Islet of Langerhans (tissue), 1 donor: ENCODE measurements at regions not wholly inside any gene's neighbourhood (a gene's known extent, or its start where the extent isn't known, plus 50 kb on each side); places are given as distances from the start of the nearest gene placed in this dataset.

Experiments
- FAIRE-seq: peaks from one replicate; lab custom pipeline; 2011; peaks lifted over from hg19 to GRCh38; lab: Jason Lieb, UNC

GRCh38 chr6:54440549-54440948 is 132.3 kb downstream of the TINAG start:
- FAIRE-seq = no peak

GRCh38 chr6:54441020-54441419 is 132.8 kb downstream of the TINAG start:
- FAIRE-seq = no peak

- FAIRE-seq = no peak
These were observed 133.5 kb downstream of the TINAG start for GRCh38 chr6:54441687-54442248.

GRCh38 chr6:54445207-54445606 is 137.0 kb downstream of the TINAG start:
- no peak for FAIRE-seq

GRCh38 chr6:54448617-54449016 is 140.4 kb downstream of the TINAG start:
- no peak for FAIRE-seq

- FAIRE-seq = no peak
These were observed 143.3 kb downstream of the TINAG start for GRCh38 chr6:54451516-54451915.

GRCh38 chr6:54463354-54464024 is 155.2 kb downstream of the TINAG start:
- no peak for FAIRE-seq

GRCh38 chr6:54465649-54466300 is 157.5 kb downstream of the TINAG start:
- no peak for FAIRE-seq

- FAIRE-seq = no peak
These were observed 159.1 kb downstream of the TINAG start for GRCh38 chr6:54467384-54467783.

- no peak for FAIRE-seq
These were observed 165.1 kb downstream of the TINAG start for GRCh38 chr6:54473328-54473727.

- FAIRE-seq = no peak
These were observed 166.7 kb downstream of the TINAG start for GRCh38 chr6:54474898-54475297.

GRCh38 chr6:54481091-54481490 is 172.8 kb downstream of the TINAG start:
- FAIRE-seq = no peak

- FAIRE-seq = no peak
These were observed 183.2 kb downstream of the TINAG start for GRCh38 chr6:54491431-54491830.

GRCh38 chr6:54493138-54493537 is 184.9 kb downstream of the TINAG start:
- FAIRE-seq = no peak

- no peak for FAIRE-seq
These were observed 194.9 kb downstream of the TINAG start for GRCh38 chr6:54503144-54503543.

GRCh38 chr6:54515013-54515412 is 206.8 kb downstream of the TINAG start:
- FAIRE-seq = peak; percentile 17

GRCh38 chr6:54515713-54516112 is 207.5 kb downstream of the TINAG start:
- no peak for FAIRE-seq

GRCh38 chr6:54516321-54516720 is 208.1 kb downstream of the TINAG start:
- no peak for FAIRE-seq

GRCh38 chr6:54519161-54519560 is 210.9 kb downstream of the TINAG start:
- FAIRE-seq = no peak

- no peak for FAIRE-seq
These were observed 217.5 kb downstream of the TINAG start for GRCh38 chr6:54525731-54526130.

- no peak for FAIRE-seq
These were observed 225.3 kb downstream of the TINAG start for GRCh38 chr6:54533567-54533966.

GRCh38 chr6:54535568-54535967 is 227.3 kb downstream of the TINAG start:
- FAIRE-seq = no peak

- FAIRE-seq = no peak
These were observed 233.3 kb downstream of the TINAG start for GRCh38 chr6:54541541-54541940.

GRCh38 chr6:54559136-54559535 is 250.9 kb downstream of the TINAG start:
- FAIRE-seq = no peak
